ENCODE measurements at regions not wholly inside any gene's neighbourhood (a gene's known extent, or its start where the extent isn't known, plus 50 kb on each side); places are given as distances from the start of the nearest gene placed in this dataset.

GRCh38 chr11:104665641-104666040 lies 232.6 kb downstream of the CASP12 start:
- no peak overlapping the region for H3K4me3 ChIP-seq (ENCODE audit: insufficient read depth in 1 of 2, low read depth in 1 of 2, low read length in 2 of 2)
- no peaks in the 10 kb centered on the region for H3K27me3 ChIP-seq (ENCODE audit: control insufficient read depth in 1 of 2, insufficient read depth in 1 of 2, low read length in 2 of 2)
- peak; percentile 63 for DNase-seq
- H3K9me3 ChIP-seq (ENCODE audit: control insufficient read depth, low read length): no peaks in the 10 kb centered on the region
- H2BK5ac ChIP-seq (ENCODE audit: low read depth, low read length, poor library complexity, severe bottlenecking): no peak overlapping the region
- H3K23ac ChIP-seq (ENCODE audit: low read length in 2 of 2): no peak overlapping the region
- no peak overlapping the region for H3K9ac ChIP-seq (ENCODE audit: low read length)
- no peak overlapping the region for H3K18ac ChIP-seq (ENCODE audit: low read depth in 1 of 2, low read length in 2 of 2)
- H3K79me1 ChIP-seq (replicated peaks; ENCODE audit: low read length, poor library complexity, severe bottlenecking): no peaks in the 10 kb centered on the region
- no peak overlapping the region for H2BK12ac ChIP-seq (ENCODE audit: low read length in 2 of 2)
- no peak overlapping the region for H2AFZ ChIP-seq (ENCODE audit: low read depth, low read length)
- WGBS: 57% methylated on average over 3 of the region's 3 CpGs
- H3K4me2 ChIP-seq (ENCODE audit: low read length, poor library complexity, severe bottlenecking): no peak overlapping the region
- no peak overlapping the region for H4K91ac ChIP-seq (ENCODE audit: low read length)
- H2BK15ac ChIP-seq (ENCODE audit: low read depth, poor library complexity, severe bottlenecking): no peak overlapping the region
- H3K27ac ChIP-seq (ENCODE audit: low read length, poor library complexity, severe bottlenecking): no peak overlapping the region
- no peaks in the 10 kb centered on the region for H3K4me1 ChIP-seq (ENCODE audit: control insufficient read depth, insufficient read depth, low read depth, low read length)
- no peak overlapping the region for H3K14ac ChIP-seq (ENCODE audit: low read length in 2 of 2)
- no peaks in the 10 kb centered on the region for H3K36me3 ChIP-seq (ENCODE audit: control insufficient read depth in 1 of 2, insufficient read depth in 2 of 2, low read depth in 1 of 2, low read length in 2 of 2)
- no peak overlapping the region for H4K8ac ChIP-seq (ENCODE audit: low read length)
- H2AK5ac ChIP-seq (ENCODE audit: low read length, severe bottlenecking): no peak overlapping the region
- no peak overlapping the region for H2BK120ac ChIP-seq (ENCODE audit: low read depth, low read length)
- H3K4ac ChIP-seq (ENCODE audit: low read depth in 1 of 2, low read length in 2 of 2): no peak overlapping the region

DNA sequence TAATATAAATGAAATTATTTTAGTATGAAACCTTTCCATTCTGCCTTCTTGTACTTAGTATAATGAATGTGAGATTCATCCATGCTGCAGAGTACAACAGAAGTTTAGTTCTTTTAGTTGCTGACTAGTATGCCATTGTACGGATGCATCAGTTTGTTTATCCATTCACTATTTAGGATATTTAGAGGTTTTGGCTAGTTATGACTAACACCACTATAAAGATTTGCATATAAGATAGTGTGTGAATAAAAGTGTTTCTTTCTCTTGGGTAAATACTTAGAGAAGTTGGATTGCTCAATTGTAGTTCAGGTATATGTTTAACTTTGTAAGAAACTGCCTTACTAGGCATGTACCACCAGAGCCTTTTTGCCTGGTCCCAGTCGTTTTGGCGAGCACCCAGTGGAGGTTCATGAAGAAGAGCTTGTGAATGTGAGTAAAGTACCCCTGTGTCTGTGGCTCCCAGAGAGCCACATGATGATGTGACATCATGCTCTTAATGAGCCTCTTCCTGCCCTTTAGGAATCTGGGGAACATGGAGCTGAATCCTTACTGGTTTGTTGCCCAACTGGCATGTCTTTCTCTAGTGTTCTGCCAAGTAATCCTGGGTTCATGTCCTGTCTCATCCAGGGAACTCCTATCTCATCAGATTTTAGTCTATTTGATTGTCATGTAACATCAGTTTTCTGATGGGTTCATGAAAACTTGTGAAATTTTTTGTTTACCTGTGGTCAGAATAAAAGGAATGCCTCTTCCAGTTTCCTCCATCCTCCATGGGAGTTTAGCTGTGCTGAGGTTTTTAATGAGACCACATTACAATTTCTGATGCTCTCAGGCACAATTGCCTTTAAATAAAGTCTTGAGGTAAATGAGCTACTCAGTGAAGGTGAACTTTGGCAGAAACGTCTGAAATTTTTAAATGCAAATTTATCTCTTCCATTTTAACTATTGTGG lies 234.8 kb downstream of the CASP12 start:
- Histone ChIP-seq H3K4me1 (ENCODE audit: control insufficient read depth, insufficient read depth, low read depth, low read length) (no peaks in the 10 kb centered on the region), H2BK5ac (ENCODE audit: low read depth, low read length, poor library complexity, severe bottlenecking) (no peak overlapping the region), H3K23ac (ENCODE audit: low read length in 2 of 2) (no peak overlapping the region), H3K27ac (ENCODE audit: low read length, poor library complexity, severe bottlenecking) (no peak overlapping the region), H2BK120ac (ENCODE audit: low read depth, low read length) (no peak overlapping the region), H3K79me1 (replicated peaks; ENCODE audit: low read length, poor library complexity, severe bottlenecking) (no peaks in the 10 kb centered on the region), H3K4me3 (ENCODE audit: insufficient read depth in 1 of 2, low read depth in 1 of 2, low read length in 2 of 2) (no peak overlapping the region), H2AK5ac (ENCODE audit: low read length, severe bottlenecking) (no peak overlapping the region), H3K9ac (ENCODE audit: low read length) (no peak overlapping the region), H3K4me2 (ENCODE audit: low read length, poor library complexity, severe bottlenecking) (no peak overlapping the region), H4K91ac (ENCODE audit: low read length) (no peak overlapping the region), H2BK12ac (ENCODE audit: low read length in 2 of 2) (peak overlapping the region in 1 of 2 experiments; percentile 23), H3K14ac (ENCODE audit: low read length in 2 of 2) (no peak overlapping the region), H2AFZ (ENCODE audit: low read depth, low read length) (no peak overlapping the region), H3K4ac (ENCODE audit: low read depth in 1 of 2, low read length in 2 of 2) (no peak overlapping the region), H3K18ac (ENCODE audit: low read depth in 1 of 2, low read length in 2 of 2) (peak overlapping the region; percentile 19 to 50), H3K9me3 (ENCODE audit: control insufficient read depth, low read length) (no peaks in the 10 kb centered on the region), H3K27me3 (ENCODE audit: control insufficient read depth in 1 of 2, insufficient read depth in 1 of 2, low read length in 2 of 2) (no peaks in the 10 kb centered on the region), H2BK15ac (ENCODE audit: low read depth, poor library complexity, severe bottlenecking) (no peak overlapping the region), H4K8ac (ENCODE audit: low read length) (no peak overlapping the region), H3K36me3 (ENCODE audit: control insufficient read depth in 1 of 2, insufficient read depth in 2 of 2, low read depth in 1 of 2, low read length in 2 of 2) (no peaks in the 10 kb centered on the region)
- peak; percentile 76 for DNase-seq
- WGBS: 40% methylated on average over 2 of the region's 4 CpGs

- DNase-seq: no peak
- Histone ChIP-seq H3K4me3 (ENCODE audit: insufficient read depth in 1 of 2, low read depth in 1 of 2, low read length in 2 of 2) (no peak overlapping the region), H3K79me1 (replicated peaks; ENCODE audit: low read length, poor library complexity, severe bottlenecking) (no peaks in the 10 kb centered on the region), H3K9ac (ENCODE audit: low read length) (no peak overlapping the region), H2AK5ac (ENCODE audit: low read length, severe bottlenecking) (no peak overlapping the region), H3K14ac (ENCODE audit: low read length in 2 of 2) (no peak overlapping the region), H3K18ac (ENCODE audit: low read depth in 1 of 2, low read length in 2 of 2) (no peak overlapping the region), H3K27ac (ENCODE audit: low read length, poor library complexity, severe bottlenecking) (no peak overlapping the region), H2BK15ac (ENCODE audit: low read depth, poor library complexity, severe bottlenecking) (no peak overlapping the region), H2BK120ac (ENCODE audit: low read depth, low read length) (no peak overlapping the region), H2BK12ac (ENCODE audit: low read length in 2 of 2) (no peak overlapping the region), H3K23ac (ENCODE audit: low read length in 2 of 2) (no peak overlapping the region), H3K4me2 (ENCODE audit: low read length, poor library complexity, severe bottlenecking) (no peak overlapping the region), H3K4me1 (ENCODE audit: control insufficient read depth, insufficient read depth, low read depth, low read length) (no peaks in the 10 kb centered on the region), H4K91ac (ENCODE audit: low read length) (no peak overlapping the region), H4K8ac (ENCODE audit: low read length) (no peak overlapping the region), H3K27me3 (ENCODE audit: control insufficient read depth in 1 of 2, insufficient read depth in 1 of 2, low read length in 2 of 2) (no peaks in the 10 kb centered on the region), H3K4ac (ENCODE audit: low read depth in 1 of 2, low read length in 2 of 2) (no peak overlapping the region), H2AFZ (ENCODE audit: low read depth, low read length) (no peak overlapping the region), H3K9me3 (ENCODE audit: control insufficient read depth, low read length) (no peaks in the 10 kb centered on the region), H3K36me3 (ENCODE audit: control insufficient read depth in 1 of 2, insufficient read depth in 2 of 2, low read depth in 1 of 2, low read length in 2 of 2) (no peaks in the 10 kb centered on the region), H2BK5ac (ENCODE audit: low read depth, low read length, poor library complexity, severe bottlenecking) (no peak overlapping the region)
- 71% methylated on average over 1 of the region's 1 CpG for WGBS
These were observed 236.4 kb downstream of the CASP12 start for GRCh38 chr11:104661901-104662300.

- no peak overlapping the region for H3K9ac ChIP-seq (ENCODE audit: low read length)
- WGBS: 97% methylated on average over 5 of the region's 5 CpGs
- H3K36me3 ChIP-seq (ENCODE audit: control insufficient read depth in 1 of 2, insufficient read depth in 2 of 2, low read depth in 1 of 2, low read length in 2 of 2): no peaks in the 10 kb centered on the region
- no peaks in the 10 kb centered on the region for H3K4me1 ChIP-seq (ENCODE audit: control insufficient read depth, insufficient read depth, low read depth, low read length)
- H3K9me3 ChIP-seq (ENCODE audit: control insufficient read depth, low read length): no peaks in the 10 kb centered on the region
- H2BK12ac ChIP-seq (ENCODE audit: low read length in 2 of 2): no peak overlapping the region
- H2BK15ac ChIP-seq (ENCODE audit: low read depth, poor library complexity, severe bottlenecking): no peak overlapping the region
- H3K23ac ChIP-seq (ENCODE audit: low read length in 2 of 2): no peak overlapping the region
- H3K79me1 ChIP-seq (replicated peaks; ENCODE audit: low read length, poor library complexity, severe bottlenecking): no peaks in the 10 kb centered on the region
- H3K4ac ChIP-seq (ENCODE audit: low read depth in 1 of 2, low read length in 2 of 2): no peak overlapping the region
- H3K4me2 ChIP-seq (ENCODE audit: low read length, poor library complexity, severe bottlenecking): no peak overlapping the region
- no peak overlapping the region for H2BK120ac ChIP-seq (ENCODE audit: low read depth, low read length)
- H2BK5ac ChIP-seq (ENCODE audit: low read depth, low read length, poor library complexity, severe bottlenecking): no peak overlapping the region
- H2AFZ ChIP-seq (ENCODE audit: low read depth, low read length): no peak overlapping the region
- no peak overlapping the region for H3K18ac ChIP-seq (ENCODE audit: low read depth in 1 of 2, low read length in 2 of 2)
- no peak overlapping the region for H3K14ac ChIP-seq (ENCODE audit: low read length in 2 of 2)
- no peak for DNase-seq
- no peaks in the 10 kb centered on the region for H3K27me3 ChIP-seq (ENCODE audit: control insufficient read depth in 1 of 2, insufficient read depth in 1 of 2, low read length in 2 of 2)
- no peak overlapping the region for H4K8ac ChIP-seq (ENCODE audit: low read length)
- H3K27ac ChIP-seq (ENCODE audit: low read length, poor library complexity, severe bottlenecking): no peak overlapping the region
- H2AK5ac ChIP-seq (ENCODE audit: low read length, severe bottlenecking): no peak overlapping the region
- H4K91ac ChIP-seq (ENCODE audit: low read length): no peak overlapping the region
- no peak overlapping the region for H3K4me3 ChIP-seq (ENCODE audit: insufficient read depth in 1 of 2, low read depth in 1 of 2, low read length in 2 of 2)
These were observed 236.8 kb downstream of the CASP12 start for GRCh38 chr11:104661471-104661870.
